Fibroblast of skin of abdomen (primary cell): ENCODE measurements at regions not wholly inside any gene's neighbourhood (a gene's known extent, or its start where the extent isn't known, plus 50 kb on each side); places are given as distances from the start of the nearest gene placed in this dataset.
"Not testable (repeated sequence)": the region's sequence is repeated elsewhere in the genome, so short reads cannot be mapped to it uniquely, and the experiment has no call there.

ENCODE experiments used
- DNase-seq: peaks from one replicate; pipeline ENCODE4 v3.0.0-alpha.2; 2013

GRCh38 chr20:23149623-23150279, 63.6 kb upstream of the CD93 start:
- DNase-seq, result no peak

GRCh38 chr20:23148731-23149570, 62.8 kb upstream of the CD93 start:
- DNase-seq, result no peak

DNA sequence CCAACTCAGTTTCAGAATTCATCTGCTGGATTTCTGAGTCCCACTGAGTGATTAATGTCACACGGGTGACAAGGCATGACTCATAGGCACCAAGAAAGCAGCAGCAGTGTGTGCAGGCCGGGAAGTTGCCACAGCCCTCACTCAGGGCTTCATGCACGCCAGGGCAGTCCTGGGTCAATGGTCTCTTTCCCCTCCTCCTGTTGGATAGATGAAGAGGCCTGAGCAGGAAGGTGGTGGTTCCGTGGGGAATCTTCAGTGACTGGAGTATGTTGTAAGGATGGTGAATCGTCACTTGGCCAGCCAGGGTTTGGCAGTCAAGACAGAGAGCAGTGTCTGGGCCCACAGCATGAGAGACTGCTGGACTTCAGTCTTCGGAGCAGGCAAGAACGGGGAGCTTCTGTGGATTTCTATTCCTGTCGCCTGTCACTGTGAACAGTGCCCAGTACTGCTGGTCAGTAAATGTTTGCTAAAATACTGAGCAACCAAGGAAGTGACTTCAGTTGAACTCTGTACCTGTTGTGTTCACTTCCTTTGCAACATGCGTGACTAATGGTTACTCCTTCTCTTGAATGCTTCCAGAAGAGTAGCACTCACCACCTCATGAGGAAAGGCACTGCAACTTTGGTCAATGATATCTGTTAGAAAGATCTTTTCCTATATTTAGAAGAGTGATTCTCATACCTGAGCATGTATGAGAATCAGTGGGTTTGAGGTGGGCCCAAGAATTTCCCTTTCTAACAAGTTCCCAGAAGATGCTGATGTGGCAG, 62.0 kb upstream of the CD93 start:
- peak; percentile 89 for DNase-seq

- DNase-seq, result no peak
These were observed 61.5 kb upstream of the CD93 start for GRCh38 chr20:23147647-23147963.

- DNase-seq, result no peak
These were observed 60.9 kb upstream of the CD93 start for GRCh38 chr20:23146857-23147637.

- no peak for DNase-seq
These were observed 60.1 kb upstream of the CD93 start for GRCh38 chr20:23146181-23146580.

GRCh38 chr20:23145281-23145700, 59.2 kb upstream of the CD93 start:
- DNase-seq, result peak; percentile 39

DNA sequence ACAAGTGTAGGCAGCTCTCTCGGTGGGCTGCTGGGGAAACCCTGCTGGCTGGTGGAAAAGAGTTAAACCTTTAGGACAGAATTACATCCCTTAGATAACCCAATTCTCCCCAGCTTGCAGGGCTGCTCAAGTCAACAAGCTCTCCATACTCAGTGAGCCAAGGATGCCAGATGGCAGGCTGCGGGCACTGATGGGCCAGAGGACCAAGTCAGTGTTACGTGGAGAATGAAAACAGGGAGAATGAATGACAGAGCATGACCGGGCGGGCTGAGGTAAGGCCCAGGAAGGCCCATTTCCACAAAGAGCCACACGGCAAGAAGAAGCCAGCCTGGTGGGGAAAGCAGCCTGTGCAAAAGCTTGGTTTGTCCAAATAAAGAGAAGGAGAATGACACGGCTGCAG, 58.7 kb upstream of the CD93 start:
- DNase-seq, result no peak

DNA sequence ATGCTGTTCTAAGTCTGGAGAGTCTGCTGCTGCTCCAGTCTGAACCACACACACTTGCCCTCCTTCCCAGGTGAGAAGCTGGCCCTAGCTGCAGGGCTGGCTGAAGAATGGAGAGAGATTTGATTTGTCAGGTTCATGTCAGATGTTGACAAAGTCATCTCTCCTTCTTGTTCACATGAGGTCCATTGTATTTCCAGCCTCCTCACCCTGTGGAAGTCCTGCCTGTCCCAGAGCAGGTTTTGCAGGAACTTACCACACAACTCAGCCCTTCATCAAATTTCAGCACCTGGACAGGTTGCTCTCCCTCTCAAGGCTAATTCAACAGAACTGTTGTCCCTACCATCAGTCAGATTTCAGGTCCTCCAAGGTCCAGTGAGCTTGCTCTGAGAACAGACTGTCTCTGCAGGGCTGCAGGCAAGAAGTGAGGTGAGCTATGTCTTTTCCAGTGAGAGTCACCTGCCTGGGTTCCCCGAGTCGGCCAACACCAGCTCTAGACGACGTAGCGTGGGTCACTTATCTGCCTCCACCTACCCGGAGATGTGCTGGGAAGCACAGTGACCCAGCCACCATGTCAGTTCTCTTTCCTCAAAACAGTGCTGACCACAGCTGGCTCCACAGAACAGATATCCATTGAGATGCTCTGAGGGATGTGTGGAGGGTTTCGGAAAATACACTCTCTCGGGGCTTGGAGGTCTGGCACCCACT, 58.0 kb upstream of the CD93 start:
- DNase-seq, result no peak

GRCh38 chr20:23143098-23143497, 57.0 kb upstream of the CD93 start:
- DNase-seq, result peak; percentile 80

DNA sequence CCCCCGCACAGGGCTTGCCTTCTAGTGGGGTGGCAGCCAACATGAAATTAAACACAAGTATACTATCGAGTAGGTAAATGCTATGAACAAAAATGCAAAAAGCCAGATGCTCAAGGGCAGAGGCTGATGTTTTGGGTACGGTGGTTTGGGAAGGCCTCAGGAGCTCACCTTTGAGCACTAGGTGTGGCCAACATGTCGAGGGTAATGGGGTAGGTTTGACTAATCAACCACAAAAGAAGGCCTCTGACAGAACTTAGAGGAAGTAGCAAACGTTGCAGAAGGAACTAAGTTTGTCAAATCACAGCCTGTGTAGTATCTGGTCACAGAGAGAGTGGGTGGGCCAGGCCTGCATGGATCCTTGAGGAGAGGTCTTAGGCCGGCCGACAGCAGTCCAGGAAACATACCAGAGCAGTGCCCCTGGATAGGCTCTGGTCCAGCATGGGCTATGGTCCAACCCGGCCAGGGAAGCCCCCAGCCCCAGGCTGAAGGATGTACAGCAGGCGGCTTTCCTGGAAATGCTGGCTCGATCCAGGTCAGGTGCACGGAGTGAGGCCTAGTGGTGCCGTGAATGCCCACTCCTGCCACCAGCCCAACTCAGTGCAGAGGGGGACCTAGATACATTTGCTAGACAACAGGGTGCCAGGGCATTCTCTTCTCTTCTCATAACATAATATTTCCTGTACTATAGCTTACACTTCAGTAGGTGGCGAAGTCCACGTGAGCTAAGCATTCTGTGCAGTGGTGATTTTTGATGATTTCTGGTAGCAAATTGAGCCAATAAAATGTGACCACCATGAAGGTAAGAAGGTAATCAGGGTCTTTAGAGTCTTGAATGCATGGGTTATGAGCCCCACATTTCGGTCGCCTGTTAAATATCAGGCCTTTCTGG, 56.3 kb upstream of the CD93 start:
- no peak for DNase-seq

DNA sequence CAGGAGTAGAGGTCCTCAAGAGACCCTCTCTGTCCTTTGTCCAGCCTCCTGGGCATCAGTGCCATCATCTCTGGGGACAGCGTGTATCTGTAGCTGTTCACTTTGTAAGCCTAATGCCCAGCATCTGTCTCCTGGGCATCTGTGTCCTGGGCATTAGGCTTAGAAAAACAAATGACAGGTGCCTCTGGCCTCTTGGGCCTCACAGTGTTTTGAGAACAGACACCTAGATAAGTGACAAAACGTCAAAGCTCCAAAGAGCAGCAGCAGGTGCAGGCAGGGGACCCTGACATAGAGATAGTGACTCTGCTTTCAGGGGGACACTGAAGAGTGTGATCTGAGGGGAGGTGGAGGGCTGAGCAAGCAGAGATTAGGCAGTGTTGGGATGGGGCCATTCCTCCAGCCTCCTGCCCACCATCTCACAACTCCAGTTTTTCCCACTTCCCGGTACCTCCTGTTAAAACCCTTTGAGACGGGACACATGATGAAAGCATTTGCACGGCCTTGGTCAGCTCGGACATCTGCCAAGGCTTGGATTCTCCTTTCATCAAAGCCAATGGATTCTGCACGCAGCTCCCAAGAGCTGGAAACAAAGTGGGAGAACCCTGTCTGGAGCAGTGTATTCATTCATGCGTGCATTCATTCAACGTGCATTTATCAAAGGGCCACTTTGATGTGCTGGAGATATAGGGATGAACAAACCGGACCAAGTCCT, 55.5 kb upstream of the CD93 start:
- DNase-seq, result no peak

DNA sequence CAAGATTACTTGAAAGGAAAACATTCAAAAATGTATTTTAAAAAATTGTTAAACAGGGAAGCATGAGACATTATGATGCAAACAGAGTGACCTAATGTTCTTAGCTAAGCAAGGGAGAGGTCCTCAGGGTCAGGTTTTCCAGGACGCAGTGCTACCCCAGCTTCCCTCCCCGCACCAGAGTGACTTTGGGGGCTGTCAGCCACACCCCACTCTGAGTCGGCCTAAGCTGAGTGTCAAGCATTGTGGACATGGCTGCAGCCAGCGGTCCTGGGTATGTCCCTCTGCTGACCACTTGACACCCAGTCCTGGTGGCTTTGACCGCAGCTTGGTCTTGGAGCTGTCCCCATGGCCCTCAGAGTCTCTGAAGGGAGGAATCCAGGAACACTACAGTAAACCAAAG, 54.9 kb upstream of the CD93 start:
- DNase-seq, result no peak

DNA sequence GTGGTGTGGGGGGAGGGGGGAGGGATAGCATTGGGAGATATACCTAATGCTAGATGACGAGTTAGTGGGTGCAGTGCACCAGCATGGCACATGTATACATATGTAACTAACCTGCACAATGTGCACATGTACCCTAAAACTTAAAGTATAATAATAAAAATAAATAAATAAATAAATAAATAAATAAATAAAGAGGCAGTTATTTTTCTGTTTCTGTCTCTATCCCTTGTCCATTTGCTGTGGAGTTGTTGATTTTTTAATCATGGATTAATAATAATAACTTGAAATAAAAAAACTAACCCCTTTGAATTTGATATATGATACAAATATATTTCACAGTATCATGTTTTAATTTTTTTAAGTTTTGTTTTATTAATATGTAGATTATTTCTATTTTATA, 53.9 kb upstream of the CD93 start:
- DNase-seq, result not testable (repeated sequence)

DNA sequence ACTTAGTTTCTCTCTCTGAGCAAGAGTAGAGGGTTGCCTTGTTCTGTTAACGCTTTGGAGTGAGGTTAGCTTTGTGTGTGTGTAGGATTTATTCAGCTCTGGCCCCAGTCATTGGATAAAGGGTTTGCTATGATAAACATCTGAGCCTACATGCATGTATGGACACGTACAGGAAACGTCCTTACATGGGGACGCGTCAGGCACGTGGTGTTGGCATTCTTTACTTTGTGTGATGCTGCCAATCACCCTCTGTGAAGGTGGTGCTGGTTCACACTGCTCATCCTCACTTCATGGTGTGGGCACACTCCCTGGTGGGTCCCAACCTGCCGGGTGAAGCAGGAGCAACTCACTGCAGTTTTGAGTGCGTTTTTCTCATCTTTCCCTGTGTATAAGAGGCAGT, 53.4 kb upstream of the CD93 start:
- DNase-seq, result no peak

- DNase-seq, result no peak
These were observed 52.6 kb upstream of the CD93 start for GRCh38 chr20:23138682-23139081.

DNA sequence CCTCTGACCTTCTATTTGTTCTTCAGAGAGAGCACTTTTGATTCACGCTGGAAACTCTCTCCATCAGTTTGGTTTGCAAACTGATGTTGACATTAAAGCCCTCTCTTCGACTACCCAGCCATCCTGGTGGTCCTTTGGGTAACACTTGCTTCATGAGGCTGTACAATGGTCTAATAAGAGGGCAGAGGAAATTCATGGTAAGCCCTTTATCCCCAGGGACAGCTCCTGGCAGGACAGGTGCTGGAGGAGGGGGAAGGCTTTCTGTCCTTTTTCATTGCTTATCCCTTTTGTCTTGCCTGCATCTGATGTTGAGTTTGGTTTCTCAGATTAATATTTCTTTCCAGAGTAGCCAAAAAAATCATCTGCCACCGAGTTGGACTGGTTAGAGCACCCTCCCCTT, 52.1 kb upstream of the CD93 start:
- no peak for DNase-seq

- no peak for DNase-seq
These were observed 51.0 kb upstream of the CD93 start for GRCh38 chr20:23136893-23137745.
